Uterus (tissue), 3 donors: ENCODE measurements at regions not wholly inside any gene's neighbourhood (a gene's known extent, or its start where the extent isn't known, plus 50 kb on each side); places are given as distances from the start of the nearest gene placed in this dataset.

Experiments
- DNase-seq, 2 donors: peaks; one replicate each; pipeline ENCODE4 v3.0.0-alpha.2; 2019 to 2020
- H3K27ac ChIP-seq, 2 donors: fragments of 200-600 bp; sonication (generic); 1 replicate in 1 of 2; 2 replicates in 1 of 2; pipeline ENCODE4 v1.5.1; 2016 to 2018
- H3K27me3 ChIP-seq, 2 donors: fragments of 200-600 bp; sonication (generic); one replicate each; pipeline ENCODE4 v1.5.1; 2018 to 2019; ENCODE audit warnings: control low read depth in 1 of 2
- H3K36me3 ChIP-seq, 2 donors: fragments of 200-600 bp; sonication (generic); one replicate each; pipeline ENCODE4 v1.5.1; 2019; ENCODE audit warnings: control low read depth in 1 of 2
- H3K4me1 ChIP-seq, 2 donors: fragments of 200-600 bp; sonication (generic); one replicate each; pipeline ENCODE4 v1.5.1; 2018 to 2019; ENCODE audit warnings: control low read depth in 1 of 2
- H3K4me3 ChIP-seq, 2 donors: fragments of 200-600 bp; sonication (generic); 1 replicate in 1 of 2; 2 replicates in 1 of 2; pipeline ENCODE4 v1.5.1; 2018 to 2019; ENCODE audit warnings: mild to moderate bottlenecking in 1 of 2
- H3K9me3 ChIP-seq, 2 donors: fragments of 200-600 bp; sonication (generic); one replicate each; pipeline ENCODE4 v1.5.1; 2019; ENCODE audit warnings: control low read depth in 1 of 2
- CTCF ChIP-seq, 4 experiments: fragments of 200-600 bp in 2 of 4; fragments of 450-650 bp in 2 of 4; sonication (generic) in 2 of 4; IDR thresholded peaks; one replicate each; pipeline ENCODE4 v1.5.1; 2016 to 2019; ENCODE audit warnings: antibody characterized with exemption in 4 of 4, mild to moderate bottlenecking in 2 of 4, moderate library complexity in 1 of 4
- POLR2A ChIP-seq, 2 donors: fragments of 450-650 bp; IDR thresholded peaks; one replicate each; pipeline ENCODE4 v1.6.1; 2016; ENCODE audit warnings: antibody characterized with exemption in 2 of 2, mild to moderate bottlenecking in 1 of 2, moderate library complexity in 1 of 2
- intact Hi-C: fragments of 100-400 bp; cut with DNase I; formaldehyde crosslinking; loops from one replicate; pipeline ENCODE4 v1.15.1; 2023; ENCODE audit warnings: low total_unique reads
- donor health status: DM: yes; HTN: yes; CAD: no.

DNA sequence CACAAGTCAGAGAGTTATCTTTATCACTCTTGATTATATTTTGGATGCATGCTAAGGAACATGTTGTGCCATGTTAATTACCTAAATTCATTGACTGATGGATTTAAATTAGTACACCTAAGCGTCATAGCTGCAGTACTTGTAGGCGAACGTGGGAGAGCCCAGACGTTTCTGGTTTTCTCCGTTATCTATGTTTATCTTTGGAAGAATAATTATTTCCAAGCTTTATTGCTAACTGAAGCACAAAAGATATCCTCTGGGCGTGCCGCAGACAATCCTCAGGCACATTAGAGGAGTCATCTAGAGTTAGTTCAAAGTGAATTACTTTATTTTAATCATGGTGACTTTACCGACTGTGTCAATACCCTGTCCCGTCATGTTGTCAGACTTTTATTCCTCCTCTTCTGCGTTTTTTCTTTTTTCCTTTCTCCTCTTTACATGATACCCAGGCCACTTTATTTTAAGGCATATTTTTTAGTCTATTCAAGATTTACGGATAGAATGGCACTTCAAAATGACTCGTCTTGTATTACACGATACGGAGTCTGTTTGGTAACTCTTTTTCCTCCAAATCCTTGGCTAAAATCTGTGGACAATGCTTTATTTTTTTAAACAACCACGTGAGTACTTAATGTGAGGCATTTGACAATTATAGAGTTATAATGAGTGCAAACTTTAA lies 632.0 kb upstream of the TENM3 start:
- H3K36me3 ChIP-seq: no peaks in the 10 kb centered on the region
- no peak for TF ChIP-seq CTCF (IDR thresholded peaks at IDR 0.05)
- no peak for DNase-seq
- no peaks in the 10 kb centered on the region for H3K4me1 ChIP-seq
- H3K9me3 ChIP-seq: no peaks in the 10 kb centered on the region
- no peak overlapping the region for H3K4me3 ChIP-seq
- no peak overlapping the region for H3K27ac ChIP-seq
- no peaks in the 10 kb centered on the region for H3K27me3 ChIP-seq
- intact Hi-C loops: no loop called here

GRCh38 chr4:181611946-181612600 lies 631.1 kb upstream of the TENM3 start:
- intact Hi-C loops: no loop called here
- H3K4me1 ChIP-seq: no peaks in the 10 kb centered on the region
- TF ChIP-seq POLR2A (IDR thresholded peaks at IDR 0.05) (no peak), CTCF (IDR thresholded peaks at IDR 0.05) (no peak)
- H3K27me3 ChIP-seq: no peaks in the 10 kb centered on the region
- H3K27ac ChIP-seq: no peak overlapping the region
- no peak overlapping the region for H3K4me3 ChIP-seq
- DNase-seq: no peak
- no peaks in the 10 kb centered on the region for H3K9me3 ChIP-seq
- H3K36me3 ChIP-seq: no peaks in the 10 kb centered on the region

- no peaks in the 10 kb centered on the region for H3K27me3 ChIP-seq
- intact Hi-C loops: no loop called here
- H3K36me3 ChIP-seq: no peaks in the 10 kb centered on the region
- no peak overlapping the region for H3K4me3 ChIP-seq
- H3K9me3 ChIP-seq: no peaks in the 10 kb centered on the region
- H3K4me1 ChIP-seq: no peaks in the 10 kb centered on the region
- TF ChIP-seq CTCF (IDR thresholded peaks at IDR 0.05) (no peak), POLR2A (IDR thresholded peaks at IDR 0.05) (no peak)
- no peak overlapping the region for H3K27ac ChIP-seq
- DNase-seq: no peak
These were observed 630.0 kb upstream of the TENM3 start for GRCh38 chr4:181613200-181613599.

- Histone ChIP-seq H3K27me3 (no peaks in the 10 kb centered on the region), H3K36me3 (no peaks in the 10 kb centered on the region), H3K4me1 (no peaks in the 10 kb centered on the region), H3K4me3 (no peak overlapping the region), H3K27ac (no peak overlapping the region), H3K9me3 (no peaks in the 10 kb centered on the region)
- DNase-seq: no peak
- intact Hi-C loops: no loop called here
- TF ChIP-seq CTCF (IDR thresholded peaks at IDR 0.05): no peak
- no peak for TF ChIP-seq POLR2A (IDR thresholded peaks at IDR 0.05)
These were observed 625.1 kb upstream of the TENM3 start for GRCh38 chr4:181618038-181618618.

- intact Hi-C loops: no loop called here
- Histone ChIP-seq H3K27me3 (no peaks in the 10 kb centered on the region), H3K9me3 (no peaks in the 10 kb centered on the region), H3K4me3 (no peak overlapping the region), H3K4me1 (no peaks in the 10 kb centered on the region), H3K36me3 (no peaks in the 10 kb centered on the region), H3K27ac (no peak overlapping the region)
- DNase-seq: no peak
- no peak for TF ChIP-seq CTCF (IDR thresholded peaks at IDR 0.05)
- TF ChIP-seq POLR2A (IDR thresholded peaks at IDR 0.05): no peak
These were observed 624.3 kb upstream of the TENM3 start for GRCh38 chr4:181618896-181619295.
